GM23338 (cell line): ENCODE measurements at regions not wholly inside any gene's neighbourhood (a gene's known extent, or its start where the extent isn't known, plus 50 kb on each side); places are given as distances from the start of the nearest gene placed in this dataset.

Experiments
- CREB1 ChIP-seq: fragments of 250-450 bp; sonication (Bioruptor Pico); IDR thresholded peaks from 2 replicates; pipeline ENCODE4 v1.5.0; 2020; ENCODE audit warnings: low read depth, mild to moderate bottlenecking, moderate library complexity
- ETS1 ChIP-seq: IDR thresholded peaks from 2 replicates; pipeline ENCODE4 v1.6.1; 2016; ENCODE audit warnings: antibody characterized with exemption
- EZH2 ChIP-seq: fragments of 200-600 bp; sonication (generic); IDR thresholded peaks from one replicate; pipeline ENCODE4 v1.8.0; 2017; ENCODE audit warnings: antibody characterized with exemption, mild to moderate bottlenecking, low read depth; ENCODE audit not compliant: unreplicated experiment
- EZH2phosphoT487 ChIP-seq: fragments of 200-600 bp; sonication (generic); IDR thresholded peaks from one replicate; pipeline ENCODE4 v1.8.1; 2018; ENCODE audit warnings: antibody characterized with exemption; ENCODE audit not compliant: unreplicated experiment
- JUNB ChIP-seq: IDR thresholded peaks from one replicate; pipeline ENCODE4 v1.6.1; 2016; ENCODE audit warnings: antibody characterized with exemption; ENCODE audit not compliant: unreplicated experiment
- NANOG ChIP-seq: IDR thresholded peaks from 2 replicates; pipeline ENCODE4 v1.6.1; 2016; ENCODE audit warnings: antibody characterized with exemption, borderline replicate concordance
- POLR2AphosphoS5 ChIP-seq: IDR thresholded peaks from 2 replicates; pipeline ENCODE4 v1.6.1; 2016; ENCODE audit warnings: antibody characterized with exemption, low read depth
- STAT1 ChIP-seq: IDR thresholded peaks from one replicate; pipeline ENCODE4 v1.6.1; 2016; ENCODE audit warnings: antibody characterized with exemption; ENCODE audit not compliant: unreplicated experiment
- ZNF114 ChIP-seq: fragments of 250-450 bp; sonication (Bioruptor Pico); IDR thresholded peaks from 2 replicates; pipeline ENCODE4 v1.5.0; 2020; ENCODE audit warnings: mild to moderate bottlenecking, moderate library complexity
- ZNF331 ChIP-seq: fragments of 250-450 bp; sonication (Bioruptor Pico); IDR thresholded peaks from 2 replicates; pipeline ENCODE4 v1.5.0; 2020; ENCODE audit warnings: low read depth, mild to moderate bottlenecking, moderate library complexity
- ZNF462 ChIP-seq: fragments of 250-450 bp; sonication (Bioruptor Pico); IDR thresholded peaks from 2 replicates; pipeline ENCODE4 v1.5.0; 2020; ENCODE audit warnings: mild to moderate bottlenecking, moderate library complexity
- TF ChIP-seq, protein P1 (sequence below): IDR thresholded peaks from one replicate; pipeline ENCODE4 v1.6.1; 2018; ENCODE audit warnings: antibody characterized with exemption; ENCODE audit not compliant: unreplicated experiment
- TF ChIP-seq, protein P2 (sequence below), 2 experiments: fragments of 200-600 bp in 1 of 2; sonication (generic) in 1 of 2; conservative IDR thresholded peaks; 2 replicates each; pipeline versions ENCODE4 v1.5.1 to v1.6.1; 2016 to 2017; ENCODE audit warnings: antibody characterized with exemption in 2 of 2, low read depth in 2 of 2, mild to moderate bottlenecking in 2 of 2, moderate library complexity in 1 of 2

GRCh38 chr15:77698481-77698880 lies 65.8 kb upstream of the LINGO1 start:
- TF ChIP-seq, protein P1, sequence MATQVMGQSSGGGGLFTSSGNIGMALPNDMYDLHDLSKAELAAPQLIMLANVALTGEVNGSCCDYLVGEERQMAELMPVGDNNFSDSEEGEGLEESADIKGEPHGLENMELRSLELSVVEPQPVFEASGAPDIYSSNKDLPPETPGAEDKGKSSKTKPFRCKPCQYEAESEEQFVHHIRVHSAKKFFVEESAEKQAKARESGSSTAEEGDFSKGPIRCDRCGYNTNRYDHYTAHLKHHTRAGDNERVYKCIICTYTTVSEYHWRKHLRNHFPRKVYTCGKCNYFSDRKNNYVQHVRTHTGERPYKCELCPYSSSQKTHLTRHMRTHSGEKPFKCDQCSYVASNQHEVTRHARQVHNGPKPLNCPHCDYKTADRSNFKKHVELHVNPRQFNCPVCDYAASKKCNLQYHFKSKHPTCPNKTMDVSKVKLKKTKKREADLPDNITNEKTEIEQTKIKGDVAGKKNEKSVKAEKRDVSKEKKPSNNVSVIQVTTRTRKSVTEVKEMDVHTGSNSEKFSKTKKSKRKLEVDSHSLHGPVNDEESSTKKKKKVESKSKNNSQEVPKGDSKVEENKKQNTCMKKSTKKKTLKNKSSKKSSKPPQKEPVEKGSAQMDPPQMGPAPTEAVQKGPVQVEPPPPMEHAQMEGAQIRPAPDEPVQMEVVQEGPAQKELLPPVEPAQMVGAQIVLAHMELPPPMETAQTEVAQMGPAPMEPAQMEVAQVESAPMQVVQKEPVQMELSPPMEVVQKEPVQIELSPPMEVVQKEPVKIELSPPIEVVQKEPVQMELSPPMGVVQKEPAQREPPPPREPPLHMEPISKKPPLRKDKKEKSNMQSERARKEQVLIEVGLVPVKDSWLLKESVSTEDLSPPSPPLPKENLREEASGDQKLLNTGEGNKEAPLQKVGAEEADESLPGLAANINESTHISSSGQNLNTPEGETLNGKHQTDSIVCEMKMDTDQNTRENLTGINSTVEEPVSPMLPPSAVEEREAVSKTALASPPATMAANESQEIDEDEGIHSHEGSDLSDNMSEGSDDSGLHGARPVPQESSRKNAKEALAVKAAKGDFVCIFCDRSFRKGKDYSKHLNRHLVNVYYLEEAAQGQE: no peak
- TF ChIP-seq EZH2: no peak
- TF ChIP-seq CREB1 (CRISPR knock-in tag): no peak
- TF ChIP-seq, protein P2, sequence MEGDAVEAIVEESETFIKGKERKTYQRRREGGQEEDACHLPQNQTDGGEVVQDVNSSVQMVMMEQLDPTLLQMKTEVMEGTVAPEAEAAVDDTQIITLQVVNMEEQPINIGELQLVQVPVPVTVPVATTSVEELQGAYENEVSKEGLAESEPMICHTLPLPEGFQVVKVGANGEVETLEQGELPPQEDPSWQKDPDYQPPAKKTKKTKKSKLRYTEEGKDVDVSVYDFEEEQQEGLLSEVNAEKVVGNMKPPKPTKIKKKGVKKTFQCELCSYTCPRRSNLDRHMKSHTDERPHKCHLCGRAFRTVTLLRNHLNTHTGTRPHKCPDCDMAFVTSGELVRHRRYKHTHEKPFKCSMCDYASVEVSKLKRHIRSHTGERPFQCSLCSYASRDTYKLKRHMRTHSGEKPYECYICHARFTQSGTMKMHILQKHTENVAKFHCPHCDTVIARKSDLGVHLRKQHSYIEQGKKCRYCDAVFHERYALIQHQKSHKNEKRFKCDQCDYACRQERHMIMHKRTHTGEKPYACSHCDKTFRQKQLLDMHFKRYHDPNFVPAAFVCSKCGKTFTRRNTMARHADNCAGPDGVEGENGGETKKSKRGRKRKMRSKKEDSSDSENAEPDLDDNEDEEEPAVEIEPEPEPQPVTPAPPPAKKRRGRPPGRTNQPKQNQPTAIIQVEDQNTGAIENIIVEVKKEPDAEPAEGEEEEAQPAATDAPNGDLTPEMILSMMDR (conservative IDR thresholded peaks at IDR 0.05; ENCODE audit: low read depth in 2 of 2): no peak
- TF ChIP-seq POLR2AphosphoS5: no peak
- TF ChIP-seq NANOG: no peak
- no peak for TF ChIP-seq ZNF331 (CRISPR knock-in tag)
- TF ChIP-seq EZH2phosphoT487: no peak
- no peak for TF ChIP-seq ZNF462 (CRISPR knock-in tag)
- no peak for TF ChIP-seq JUNB
- TF ChIP-seq STAT1: no peak
- TF ChIP-seq ZNF114 (CRISPR knock-in tag): no peak
- TF ChIP-seq ETS1: no peak
